H1 (cell line): ENCODE measurements at regions not wholly inside any gene's neighbourhood (a gene's known extent, or its start where the extent isn't known, plus 50 kb on each side); places are given as distances from the start of the nearest gene placed in this dataset.

Source experiments
- CBX8 ChIP-seq: fragments of 300-800, 300-1000 bp; sonication (generic); IDR thresholded peaks from 2 replicates; pipeline ENCODE4 v1.7.1; 2016; ENCODE audit warnings: low read depth, low read length, borderline replicate concordance
- CHD1 ChIP-seq: IDR thresholded peaks from 2 replicates; pipeline ENCODE4 v1.6.1; 2012; ENCODE audit warnings: low read depth, low read length, improper control_type of control experiment
- GABPA ChIP-seq: IDR thresholded peaks from 2 replicates; pipeline ENCODE4 v1.6.1; 2011; ENCODE audit warnings: mild to moderate bottlenecking, low read length, moderate library complexity, borderline replicate concordance; ENCODE audit not compliant: insufficient read depth
- KDM1A ChIP-seq: fragments of 200-600, 300-600 bp; sonication (generic); IDR thresholded peaks from 2 replicates; pipeline ENCODE4 v1.7.1; 2016; ENCODE audit warnings: mild to moderate bottlenecking, low read length, borderline replicate concordance
- NANOG ChIP-seq: IDR thresholded peaks from 2 replicates; pipeline ENCODE4 v1.6.1; 2011; ENCODE audit warnings: low read length, low read depth, mild to moderate bottlenecking, inconsistent platforms; ENCODE audit not compliant: insufficient read depth, poor library complexity, severe bottlenecking
- RAD21 ChIP-seq, 2 experiments: IDR thresholded peaks in 1 of 2; conservative IDR thresholded peaks in 1 of 2; 2 replicates each; pipeline ENCODE4 v1.6.1; 2011; ENCODE audit warnings: low read depth in 2 of 2, low read length in 2 of 2, improper control_type of control experiment in 1 of 2, inconsistent platforms in 1 of 2, mild to moderate bottlenecking in 1 of 2, moderate library complexity in 1 of 2
- TF ChIP-seq, protein P1 (sequence below): fragments of 300-600 bp; sonication (generic); IDR thresholded peaks from 2 replicates; pipeline ENCODE4 v1.7.1; 2012; ENCODE audit warnings: low read length, moderate library complexity, mild to moderate bottlenecking, inconsistent platforms; ENCODE audit not compliant: insufficient replicate concordance

DNA sequence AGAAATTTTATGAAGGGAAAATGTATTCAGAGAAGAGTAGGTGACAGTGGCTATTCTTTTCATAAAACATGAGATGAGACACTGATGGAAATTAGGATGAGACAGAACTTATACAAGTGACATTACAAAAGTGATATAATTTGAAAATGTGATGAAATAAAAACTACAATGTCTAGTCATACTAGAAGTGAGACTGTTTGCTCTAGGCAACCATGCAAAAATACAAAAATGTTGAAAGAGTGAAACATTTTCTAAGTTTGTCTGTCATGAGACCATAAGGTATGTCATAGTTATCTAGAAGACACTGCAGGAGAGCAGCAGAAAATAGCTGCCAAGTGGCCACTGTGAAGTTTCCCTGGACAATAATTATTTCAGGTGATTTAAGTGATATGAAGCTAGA lies 459.5 kb downstream of the DIPK2A start (continued):
- TF ChIP-seq, protein P1, sequence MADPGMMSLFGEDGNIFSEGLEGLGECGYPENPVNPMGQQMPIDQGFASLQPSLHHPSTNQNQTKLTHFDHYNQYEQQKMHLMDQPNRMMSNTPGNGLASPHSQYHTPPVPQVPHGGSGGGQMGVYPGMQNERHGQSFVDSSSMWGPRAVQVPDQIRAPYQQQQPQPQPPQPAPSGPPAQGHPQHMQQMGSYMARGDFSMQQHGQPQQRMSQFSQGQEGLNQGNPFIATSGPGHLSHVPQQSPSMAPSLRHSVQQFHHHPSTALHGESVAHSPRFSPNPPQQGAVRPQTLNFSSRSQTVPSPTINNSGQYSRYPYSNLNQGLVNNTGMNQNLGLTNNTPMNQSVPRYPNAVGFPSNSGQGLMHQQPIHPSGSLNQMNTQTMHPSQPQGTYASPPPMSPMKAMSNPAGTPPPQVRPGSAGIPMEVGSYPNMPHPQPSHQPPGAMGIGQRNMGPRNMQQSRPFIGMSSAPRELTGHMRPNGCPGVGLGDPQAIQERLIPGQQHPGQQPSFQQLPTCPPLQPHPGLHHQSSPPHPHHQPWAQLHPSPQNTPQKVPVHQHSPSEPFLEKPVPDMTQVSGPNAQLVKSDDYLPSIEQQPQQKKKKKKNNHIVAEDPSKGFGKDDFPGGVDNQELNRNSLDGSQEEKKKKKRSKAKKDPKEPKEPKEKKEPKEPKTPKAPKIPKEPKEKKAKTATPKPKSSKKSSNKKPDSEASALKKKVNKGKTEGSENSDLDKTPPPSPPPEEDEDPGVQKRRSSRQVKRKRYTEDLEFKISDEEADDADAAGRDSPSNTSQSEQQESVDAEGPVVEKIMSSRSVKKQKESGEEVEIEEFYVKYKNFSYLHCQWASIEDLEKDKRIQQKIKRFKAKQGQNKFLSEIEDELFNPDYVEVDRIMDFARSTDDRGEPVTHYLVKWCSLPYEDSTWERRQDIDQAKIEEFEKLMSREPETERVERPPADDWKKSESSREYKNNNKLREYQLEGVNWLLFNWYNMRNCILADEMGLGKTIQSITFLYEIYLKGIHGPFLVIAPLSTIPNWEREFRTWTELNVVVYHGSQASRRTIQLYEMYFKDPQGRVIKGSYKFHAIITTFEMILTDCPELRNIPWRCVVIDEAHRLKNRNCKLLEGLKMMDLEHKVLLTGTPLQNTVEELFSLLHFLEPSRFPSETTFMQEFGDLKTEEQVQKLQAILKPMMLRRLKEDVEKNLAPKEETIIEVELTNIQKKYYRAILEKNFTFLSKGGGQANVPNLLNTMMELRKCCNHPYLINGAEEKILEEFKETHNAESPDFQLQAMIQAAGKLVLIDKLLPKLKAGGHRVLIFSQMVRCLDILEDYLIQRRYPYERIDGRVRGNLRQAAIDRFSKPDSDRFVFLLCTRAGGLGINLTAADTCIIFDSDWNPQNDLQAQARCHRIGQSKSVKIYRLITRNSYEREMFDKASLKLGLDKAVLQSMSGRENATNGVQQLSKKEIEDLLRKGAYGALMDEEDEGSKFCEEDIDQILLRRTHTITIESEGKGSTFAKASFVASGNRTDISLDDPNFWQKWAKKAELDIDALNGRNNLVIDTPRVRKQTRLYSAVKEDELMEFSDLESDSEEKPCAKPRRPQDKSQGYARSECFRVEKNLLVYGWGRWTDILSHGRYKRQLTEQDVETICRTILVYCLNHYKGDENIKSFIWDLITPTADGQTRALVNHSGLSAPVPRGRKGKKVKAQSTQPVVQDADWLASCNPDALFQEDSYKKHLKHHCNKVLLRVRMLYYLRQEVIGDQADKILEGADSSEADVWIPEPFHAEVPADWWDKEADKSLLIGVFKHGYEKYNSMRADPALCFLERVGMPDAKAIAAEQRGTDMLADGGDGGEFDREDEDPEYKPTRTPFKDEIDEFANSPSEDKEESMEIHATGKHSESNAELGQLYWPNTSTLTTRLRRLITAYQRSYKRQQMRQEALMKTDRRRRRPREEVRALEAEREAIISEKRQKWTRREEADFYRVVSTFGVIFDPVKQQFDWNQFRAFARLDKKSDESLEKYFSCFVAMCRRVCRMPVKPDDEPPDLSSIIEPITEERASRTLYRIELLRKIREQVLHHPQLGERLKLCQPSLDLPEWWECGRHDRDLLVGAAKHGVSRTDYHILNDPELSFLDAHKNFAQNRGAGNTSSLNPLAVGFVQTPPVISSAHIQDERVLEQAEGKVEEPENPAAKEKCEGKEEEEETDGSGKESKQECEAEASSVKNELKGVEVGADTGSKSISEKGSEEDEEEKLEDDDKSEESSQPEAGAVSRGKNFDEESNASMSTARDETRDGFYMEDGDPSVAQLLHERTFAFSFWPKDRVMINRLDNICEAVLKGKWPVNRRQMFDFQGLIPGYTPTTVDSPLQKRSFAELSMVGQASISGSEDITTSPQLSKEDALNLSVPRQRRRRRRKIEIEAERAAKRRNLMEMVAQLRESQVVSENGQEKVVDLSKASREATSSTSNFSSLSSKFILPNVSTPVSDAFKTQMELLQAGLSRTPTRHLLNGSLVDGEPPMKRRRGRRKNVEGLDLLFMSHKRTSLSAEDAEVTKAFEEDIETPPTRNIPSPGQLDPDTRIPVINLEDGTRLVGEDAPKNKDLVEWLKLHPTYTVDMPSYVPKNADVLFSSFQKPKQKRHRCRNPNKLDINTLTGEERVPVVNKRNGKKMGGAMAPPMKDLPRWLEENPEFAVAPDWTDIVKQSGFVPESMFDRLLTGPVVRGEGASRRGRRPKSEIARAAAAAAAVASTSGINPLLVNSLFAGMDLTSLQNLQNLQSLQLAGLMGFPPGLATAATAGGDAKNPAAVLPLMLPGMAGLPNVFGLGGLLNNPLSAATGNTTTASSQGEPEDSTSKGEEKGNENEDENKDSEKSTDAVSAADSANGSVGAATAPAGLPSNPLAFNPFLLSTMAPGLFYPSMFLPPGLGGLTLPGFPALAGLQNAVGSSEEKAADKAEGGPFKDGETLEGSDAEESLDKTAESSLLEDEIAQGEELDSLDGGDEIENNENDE = no peak
- TF ChIP-seq CHD1 = no peak
- TF ChIP-seq NANOG = no peak
- TF ChIP-seq RAD21 (IDR thresholded peaks at IDR 0.05 in 1 of 2, conservative IDR thresholded peaks at IDR 0.05 in 1 of 2; ENCODE audit: low read depth in 2 of 2, low read length in 2 of 2) = no peak
- TF ChIP-seq GABPA = no peak
- TF ChIP-seq KDM1A = no peak
- no peak for TF ChIP-seq CBX8
